ENCODE measurements at regions not wholly inside any gene's neighbourhood (a gene's known extent, or its start where the extent isn't known, plus 50 kb on each side); places are given as distances from the start of the nearest gene placed in this dataset.

DNA sequence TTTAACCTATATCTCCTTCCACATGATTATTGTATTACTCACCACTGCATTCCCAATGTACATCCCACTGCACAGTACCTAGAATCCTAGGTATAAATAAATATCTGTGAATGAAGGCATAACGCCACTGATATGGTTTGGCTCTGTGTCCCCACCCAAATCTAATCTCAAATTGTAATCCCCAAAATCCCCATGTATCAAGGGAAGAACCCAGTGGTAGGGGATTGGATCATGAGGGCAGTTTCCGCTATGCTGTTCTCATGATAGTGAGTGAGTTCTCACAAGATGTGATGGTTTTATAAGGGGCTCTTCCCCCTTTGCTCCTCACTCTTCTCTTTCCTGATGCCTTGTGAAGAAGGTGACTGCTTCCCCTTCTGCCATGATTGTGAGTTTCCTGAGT, 599.0 kb upstream of the ADGRL2 start:
- no peaks in the 10 kb centered on the region for H3K36me3 ChIP-seq (ENCODE audit: control insufficient read depth, insufficient read depth, low read length)
- H3K4me1 Mint-ChIP-seq, result no peaks in the 10 kb centered on the region
- no peaks in the 10 kb centered on the region for H3K27me3 ChIP-seq (ENCODE audit: control insufficient read depth, insufficient read depth, low read length)
- no peaks in the 10 kb centered on the region for H3K4me1 ChIP-seq (ENCODE audit: control insufficient read depth, insufficient read depth, low read length, poor library complexity, severe bottlenecking)
- no peak overlapping the region for H3K27ac ChIP-seq (ENCODE audit: insufficient read depth, low read length, poor library complexity, severe bottlenecking)
- no peak for DNase-seq
- H3K27ac Mint-ChIP-seq, result no peak overlapping the region
- no peak for ATAC-seq (ENCODE audit: low read depth in 2 of 2)
- H3K9me3 ChIP-seq (ENCODE audit: control insufficient read depth in 2 of 2, low read length in 2 of 2), result no peaks in the 10 kb centered on the region
- no peak overlapping the region for H3K4me3 ChIP-seq (ENCODE audit: low read depth, low read length)
- no peaks in the 10 kb centered on the region for H3K27me3 Mint-ChIP-seq
- no peak overlapping the region for H3K4me3 Mint-ChIP-seq
- no peaks in the 10 kb centered on the region for H3K36me3 Mint-ChIP-seq
- H3K9me3 Mint-ChIP-seq, result peaks cover 2 to 33% (median 6%) of the 10 kb centered on the region in 7 donors

DNA sequence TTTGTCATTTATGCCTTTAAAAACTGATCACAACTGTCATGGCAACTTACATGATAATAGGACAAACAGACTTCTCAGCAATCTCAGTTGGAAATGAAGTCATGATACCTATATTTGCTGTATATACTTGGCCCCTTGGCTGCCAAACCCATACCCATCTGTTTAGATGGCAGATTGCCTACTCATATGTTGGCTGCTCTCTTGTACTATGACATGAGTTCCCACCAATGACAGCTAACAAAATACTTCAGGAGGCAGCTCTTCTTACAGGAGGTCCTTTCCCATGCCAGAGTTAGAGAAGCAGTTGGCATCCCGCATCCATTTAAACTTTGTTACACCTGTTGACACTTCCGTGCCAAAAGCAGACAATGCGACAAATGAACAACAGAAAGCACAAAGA, 603.1 kb upstream of the ADGRL2 start:
- H3K27me3 Mint-ChIP-seq, result no peaks in the 10 kb centered on the region
- ATAC-seq (ENCODE audit: low read depth in 2 of 2), result no peak

DNA sequence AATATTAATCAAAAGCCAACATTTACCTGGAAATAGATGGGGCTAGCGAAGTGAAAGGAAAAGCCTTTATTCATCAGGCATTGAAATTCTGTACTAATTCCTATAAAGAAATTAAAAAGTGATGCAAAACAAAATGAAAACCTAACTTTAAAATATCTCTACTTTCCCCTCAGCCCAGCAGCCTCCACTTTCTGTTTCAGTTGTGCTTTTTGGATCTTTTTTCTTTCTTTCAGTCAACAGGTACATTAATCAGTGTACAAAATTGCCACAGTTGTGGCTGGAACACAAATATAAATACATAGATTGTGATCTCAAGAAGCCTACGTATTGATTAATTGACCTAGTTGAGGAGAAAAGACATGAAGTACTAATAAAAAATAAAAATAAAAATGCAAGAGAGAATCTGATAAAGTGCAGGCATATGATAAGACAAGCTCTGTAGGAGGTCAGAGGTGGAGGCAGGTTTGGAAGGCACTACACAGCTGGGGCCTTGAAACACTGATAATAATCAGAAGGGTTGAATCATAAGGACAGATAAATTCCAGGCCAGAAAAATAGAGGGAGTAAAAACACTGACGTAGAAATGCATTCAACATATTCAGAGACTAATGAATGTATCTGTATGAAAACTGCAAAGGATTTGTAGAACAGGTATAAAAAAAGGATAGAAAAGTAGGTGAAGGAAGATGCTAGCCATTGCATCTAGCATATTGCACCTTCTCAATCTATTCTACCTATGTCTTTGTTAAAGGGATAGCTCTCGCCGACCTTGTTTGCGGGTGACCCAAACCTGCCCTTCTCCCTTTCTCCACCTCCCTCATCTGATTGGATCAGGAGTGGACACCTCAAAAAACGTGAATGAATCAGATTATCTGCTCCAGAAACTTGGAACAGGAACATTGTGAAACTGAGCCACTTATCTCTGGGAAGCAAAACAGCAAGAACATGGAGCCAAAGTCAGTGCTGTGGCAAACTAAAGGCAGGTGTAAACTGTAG, 607.8 kb upstream of the ADGRL2 start:
- Histone ChIP-seq H3K27me3 (ENCODE audit: control insufficient read depth, insufficient read depth, low read length) (no peaks in the 10 kb centered on the region), H3K36me3 (ENCODE audit: control insufficient read depth, insufficient read depth, low read length) (no peaks in the 10 kb centered on the region), H3K9me3 (ENCODE audit: control insufficient read depth in 2 of 2, low read length in 2 of 2) (no peaks in the 10 kb centered on the region), H3K27ac (ENCODE audit: insufficient read depth, low read length, poor library complexity, severe bottlenecking) (no peak overlapping the region), H3K4me3 (ENCODE audit: low read depth, low read length) (no peak overlapping the region), H3K4me1 (ENCODE audit: control insufficient read depth, insufficient read depth, low read length, poor library complexity, severe bottlenecking) (no peaks in the 10 kb centered on the region)
- no peaks in the 10 kb centered on the region for H3K27me3 Mint-ChIP-seq
- no peaks in the 10 kb centered on the region for H3K36me3 Mint-ChIP-seq
- no peak overlapping the region for H3K4me3 Mint-ChIP-seq
- no peaks in the 10 kb centered on the region for H3K4me1 Mint-ChIP-seq
- H3K9me3 Mint-ChIP-seq, result peaks cover 2 to 13% (median 8%) of the 10 kb centered on the region in 7 donors
- no peak overlapping the region for H3K27ac Mint-ChIP-seq
- no peak for DNase-seq
- ATAC-seq (ENCODE audit: low read depth in 2 of 2), result no peak

More for the DNA sequence above, 603.1 kb upstream of the ADGRL2 start:
- H3K9me3 ChIP-seq (ENCODE audit: control insufficient read depth in 2 of 2, low read length in 2 of 2), result no peaks in the 10 kb centered on the region
- H3K27ac ChIP-seq (ENCODE audit: insufficient read depth, low read length, poor library complexity, severe bottlenecking), result no peak overlapping the region
- no peak overlapping the region for H3K4me3 ChIP-seq (ENCODE audit: low read depth, low read length)
- Mint-ChIP-seq H3K4me3 (no peak overlapping the region), H3K4me1 (no peaks in the 10 kb centered on the region), H3K36me3 (no peaks in the 10 kb centered on the region), H3K27ac (no peak overlapping the region), H3K9me3 (peaks cover 4 to 28% (median 7%) of the 10 kb centered on the region in 7 donors)
- H3K36me3 ChIP-seq (ENCODE audit: control insufficient read depth, insufficient read depth, low read length), result no peaks in the 10 kb centered on the region
- H3K4me1 ChIP-seq (ENCODE audit: control insufficient read depth, insufficient read depth, low read length, poor library complexity, severe bottlenecking), result no peaks in the 10 kb centered on the region
- no peaks in the 10 kb centered on the region for H3K27me3 ChIP-seq (ENCODE audit: control insufficient read depth, insufficient read depth, low read length)
- no peak for DNase-seq

- no peak for ATAC-seq (ENCODE audit: low read depth in 2 of 2)
These were observed 610.7 kb upstream of the ADGRL2 start for GRCh38 chr1:81190003-81190402.

GRCh38 chr1:81187635-81188034, 613.1 kb upstream of the ADGRL2 start:
- no peak overlapping the region for H3K4me3 Mint-ChIP-seq
- ATAC-seq (ENCODE audit: low read depth in 2 of 2), result no peak
- H3K27ac ChIP-seq (ENCODE audit: insufficient read depth, low read length, poor library complexity, severe bottlenecking), result no peak overlapping the region
- H3K36me3 ChIP-seq (ENCODE audit: control insufficient read depth, insufficient read depth, low read length), result no peaks in the 10 kb centered on the region
- H3K4me3 ChIP-seq (ENCODE audit: low read depth, low read length), result no peak overlapping the region
- no peaks in the 10 kb centered on the region for H3K36me3 Mint-ChIP-seq
- DNase-seq, result no peak
- peaks cover 2 to 12% of the 10 kb centered on the region in 2 experiments for H3K9me3 ChIP-seq (ENCODE audit: control insufficient read depth in 2 of 2, low read length in 2 of 2)
- no peaks in the 10 kb centered on the region for H3K27me3 Mint-ChIP-seq
- no peaks in the 10 kb centered on the region for H3K27me3 ChIP-seq (ENCODE audit: control insufficient read depth, insufficient read depth, low read length)
- H3K4me1 ChIP-seq (ENCODE audit: control insufficient read depth, insufficient read depth, low read length, poor library complexity, severe bottlenecking), result no peaks in the 10 kb centered on the region
- peaks cover 5 to 22% (median 10%) of the 10 kb centered on the region in 7 donors for H3K9me3 Mint-ChIP-seq
- no peak overlapping the region for H3K27ac Mint-ChIP-seq
- H3K4me1 Mint-ChIP-seq, result no peaks in the 10 kb centered on the region

More at GRCh38 chr1:81190003-81190402, 610.7 kb upstream of the ADGRL2 start:
- H3K4me3 ChIP-seq (ENCODE audit: low read depth, low read length), result no peak overlapping the region
- no peak for DNase-seq
- Mint-ChIP-seq H3K27ac (no peak overlapping the region), H3K9me3 (peaks cover 1 to 14% (median 13%) of the 10 kb centered on the region in 7 donors), H3K36me3 (no peaks in the 10 kb centered on the region), H3K4me1 (no peaks in the 10 kb centered on the region), H3K4me3 (no peak overlapping the region), H3K27me3 (no peaks in the 10 kb centered on the region)
- no peaks in the 10 kb centered on the region for H3K9me3 ChIP-seq (ENCODE audit: control insufficient read depth in 2 of 2, low read length in 2 of 2)
- no peaks in the 10 kb centered on the region for H3K36me3 ChIP-seq (ENCODE audit: control insufficient read depth, insufficient read depth, low read length)
- H3K27ac ChIP-seq (ENCODE audit: insufficient read depth, low read length, poor library complexity, severe bottlenecking), result no peak overlapping the region
- no peaks in the 10 kb centered on the region for H3K27me3 ChIP-seq (ENCODE audit: control insufficient read depth, insufficient read depth, low read length)
- H3K4me1 ChIP-seq (ENCODE audit: control insufficient read depth, insufficient read depth, low read length, poor library complexity, severe bottlenecking), result no peaks in the 10 kb centered on the region

DNA sequence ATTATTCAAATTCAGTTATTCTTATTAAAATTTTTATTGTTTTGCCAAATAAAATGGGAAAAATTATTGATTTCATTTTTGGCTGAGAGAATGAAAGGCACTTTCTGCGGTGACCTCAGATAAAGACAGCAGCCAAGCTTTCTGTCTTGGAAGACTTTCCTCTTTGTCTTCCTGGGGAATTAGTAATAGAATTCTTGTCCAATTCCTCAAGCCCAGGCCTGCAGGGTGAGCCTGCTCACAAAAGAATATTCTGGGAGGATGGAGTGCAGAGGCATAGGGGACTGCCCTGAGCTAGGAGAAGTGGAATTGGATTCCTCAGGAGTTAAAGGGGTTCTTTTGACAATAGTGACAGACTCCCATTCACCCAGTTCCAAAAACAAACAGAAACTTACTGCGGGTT, 614.5 kb upstream of the ADGRL2 start:
- Mint-ChIP-seq H3K9me3 (peaks cover 5 to 22% (median 10%) of the 10 kb centered on the region in 7 donors), H3K27me3 (no peaks in the 10 kb centered on the region), H3K27ac (no peak overlapping the region), H3K4me3 (no peak overlapping the region), H3K36me3 (no peaks in the 10 kb centered on the region), H3K4me1 (no peaks in the 10 kb centered on the region)
- no peak for DNase-seq
- Histone ChIP-seq H3K27me3 (ENCODE audit: control insufficient read depth, insufficient read depth, low read length) (no peaks in the 10 kb centered on the region), H3K27ac (ENCODE audit: insufficient read depth, low read length, poor library complexity, severe bottlenecking) (no peak overlapping the region), H3K36me3 (ENCODE audit: control insufficient read depth, insufficient read depth, low read length) (no peaks in the 10 kb centered on the region), H3K9me3 (ENCODE audit: control insufficient read depth in 2 of 2, low read length in 2 of 2) (peaks cover 2 to 12% of the 10 kb centered on the region in 2 experiments), H3K4me3 (ENCODE audit: low read depth, low read length) (no peak overlapping the region), H3K4me1 (ENCODE audit: control insufficient read depth, insufficient read depth, low read length, poor library complexity, severe bottlenecking) (no peaks in the 10 kb centered on the region)
- ATAC-seq (ENCODE audit: low read depth in 2 of 2), result no peak

- no peaks in the 10 kb centered on the region for H3K4me1 Mint-ChIP-seq
- no peak for DNase-seq
- H3K4me3 Mint-ChIP-seq, result no peak overlapping the region
- Histone ChIP-seq H3K4me1 (ENCODE audit: control insufficient read depth, insufficient read depth, low read length, poor library complexity, severe bottlenecking) (no peaks in the 10 kb centered on the region), H3K27me3 (ENCODE audit: control insufficient read depth, insufficient read depth, low read length) (no peaks in the 10 kb centered on the region), H3K36me3 (ENCODE audit: control insufficient read depth, insufficient read depth, low read length) (no peaks in the 10 kb centered on the region), H3K4me3 (ENCODE audit: low read depth, low read length) (no peak overlapping the region), H3K27ac (ENCODE audit: insufficient read depth, low read length, poor library complexity, severe bottlenecking) (no peak overlapping the region), H3K9me3 (ENCODE audit: control insufficient read depth in 2 of 2, low read length in 2 of 2) (peaks cover 2 to 12% of the 10 kb centered on the region in 2 experiments)
- peaks cover 2 to 23% (median 7%) of the 10 kb centered on the region in 7 donors for H3K9me3 Mint-ChIP-seq
- H3K36me3 Mint-ChIP-seq, result no peaks in the 10 kb centered on the region
- H3K27ac Mint-ChIP-seq, result no peak overlapping the region
- ATAC-seq (ENCODE audit: low read depth in 2 of 2), result no peak
- H3K27me3 Mint-ChIP-seq, result no peaks in the 10 kb centered on the region
These were observed 617.2 kb upstream of the ADGRL2 start for GRCh38 chr1:81183553-81183952.

DNA sequence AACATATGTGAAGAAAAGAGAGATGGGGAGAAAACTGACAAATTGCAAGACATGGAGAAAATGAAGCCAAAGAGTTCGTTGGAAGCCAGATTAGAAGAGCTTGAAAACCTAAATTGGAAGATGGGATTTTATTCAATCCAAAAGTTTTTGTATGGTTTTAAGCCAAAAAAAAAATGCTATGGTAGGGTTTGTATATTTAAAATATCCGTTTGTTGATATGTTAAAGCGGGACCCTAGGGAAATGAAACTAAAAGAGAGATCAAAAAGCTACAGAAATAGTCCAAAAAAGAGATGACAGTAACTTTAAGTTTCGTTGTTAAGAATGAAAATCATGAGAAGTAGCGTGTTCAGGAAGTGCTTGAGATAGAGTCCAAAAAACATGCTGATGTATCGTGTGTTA, 617.7 kb upstream of the ADGRL2 start:
- Histone ChIP-seq H3K4me1 (ENCODE audit: control insufficient read depth, insufficient read depth, low read length, poor library complexity, severe bottlenecking) (no peaks in the 10 kb centered on the region), H3K27me3 (ENCODE audit: control insufficient read depth, insufficient read depth, low read length) (no peaks in the 10 kb centered on the region), H3K27ac (ENCODE audit: insufficient read depth, low read length, poor library complexity, severe bottlenecking) (no peak overlapping the region), H3K9me3 (ENCODE audit: control insufficient read depth in 2 of 2, low read length in 2 of 2) (peaks cover 2 to 12% of the 10 kb centered on the region in 2 experiments), H3K4me3 (ENCODE audit: low read depth, low read length) (no peak overlapping the region), H3K36me3 (ENCODE audit: control insufficient read depth, insufficient read depth, low read length) (no peaks in the 10 kb centered on the region)
- Mint-ChIP-seq H3K27me3 (no peaks in the 10 kb centered on the region), H3K4me3 (no peak overlapping the region), H3K27ac (no peak overlapping the region), H3K4me1 (no peaks in the 10 kb centered on the region), H3K36me3 (no peaks in the 10 kb centered on the region), H3K9me3 (peaks cover 2 to 23% (median 7%) of the 10 kb centered on the region in 7 donors)
- ATAC-seq (ENCODE audit: low read depth in 2 of 2), result no peak
- DNase-seq, result no peak
